ENCODE measurements at regions not wholly inside any gene's neighbourhood (a gene's known extent, or its start where the extent isn't known, plus 50 kb on each side); places are given as distances from the start of the nearest gene placed in this dataset.

- intact Hi-C loops (cut with micrococcal nuclease) = no loop called here
- peaks cover 27 to 62% of the 10 kb centered on the region in 2 donors for H3K27me3 Mint-ChIP-seq (ENCODE audit: low read depth in 2 of 2)
- no peaks in the 10 kb centered on the region for H3K36me3 Mint-ChIP-seq
- no peaks in the 10 kb centered on the region for H3K4me1 Mint-ChIP-seq
- no peak overlapping the region for H3K4me3 Mint-ChIP-seq
- TF ChIP-seq, protein P1, sequence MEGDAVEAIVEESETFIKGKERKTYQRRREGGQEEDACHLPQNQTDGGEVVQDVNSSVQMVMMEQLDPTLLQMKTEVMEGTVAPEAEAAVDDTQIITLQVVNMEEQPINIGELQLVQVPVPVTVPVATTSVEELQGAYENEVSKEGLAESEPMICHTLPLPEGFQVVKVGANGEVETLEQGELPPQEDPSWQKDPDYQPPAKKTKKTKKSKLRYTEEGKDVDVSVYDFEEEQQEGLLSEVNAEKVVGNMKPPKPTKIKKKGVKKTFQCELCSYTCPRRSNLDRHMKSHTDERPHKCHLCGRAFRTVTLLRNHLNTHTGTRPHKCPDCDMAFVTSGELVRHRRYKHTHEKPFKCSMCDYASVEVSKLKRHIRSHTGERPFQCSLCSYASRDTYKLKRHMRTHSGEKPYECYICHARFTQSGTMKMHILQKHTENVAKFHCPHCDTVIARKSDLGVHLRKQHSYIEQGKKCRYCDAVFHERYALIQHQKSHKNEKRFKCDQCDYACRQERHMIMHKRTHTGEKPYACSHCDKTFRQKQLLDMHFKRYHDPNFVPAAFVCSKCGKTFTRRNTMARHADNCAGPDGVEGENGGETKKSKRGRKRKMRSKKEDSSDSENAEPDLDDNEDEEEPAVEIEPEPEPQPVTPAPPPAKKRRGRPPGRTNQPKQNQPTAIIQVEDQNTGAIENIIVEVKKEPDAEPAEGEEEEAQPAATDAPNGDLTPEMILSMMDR (IDR thresholded peaks at IDR 0.05) = no peak
- ATAC-seq = no peak
- no peaks in the 10 kb centered on the region for H3K36me3 ChIP-seq (ENCODE audit: control insufficient read depth, insufficient read depth, low read length)
- no peaks in the 10 kb centered on the region for H3K27me3 ChIP-seq (ENCODE audit: control insufficient read depth, insufficient read depth, low read length)
- H3K9me3 Mint-ChIP-seq = peaks cover 0 to 2% of the 10 kb centered on the region in 2 donors
- no peak overlapping the region for H3K27ac ChIP-seq (ENCODE audit: low read length)
- H3K4me1 ChIP-seq (ENCODE audit: control insufficient read depth, insufficient read depth, low read length) = no peaks in the 10 kb centered on the region
- 65% methylated on average over 1 of the region's 1 CpG for WGBS (ENCODE audit: insufficient coverage)
- H3K9me3 ChIP-seq (ENCODE audit: control insufficient read depth, insufficient read depth, low read length) = no peaks in the 10 kb centered on the region
- no peak for DNase-seq
- no peak overlapping the region for H3K4me3 ChIP-seq (ENCODE audit: low read length)
- H3K27ac Mint-ChIP-seq = no peak overlapping the region
Measured at GRCh38 chr5:74950836-74951515, 84.8 kb upstream of the FAM169A start.

DNA sequence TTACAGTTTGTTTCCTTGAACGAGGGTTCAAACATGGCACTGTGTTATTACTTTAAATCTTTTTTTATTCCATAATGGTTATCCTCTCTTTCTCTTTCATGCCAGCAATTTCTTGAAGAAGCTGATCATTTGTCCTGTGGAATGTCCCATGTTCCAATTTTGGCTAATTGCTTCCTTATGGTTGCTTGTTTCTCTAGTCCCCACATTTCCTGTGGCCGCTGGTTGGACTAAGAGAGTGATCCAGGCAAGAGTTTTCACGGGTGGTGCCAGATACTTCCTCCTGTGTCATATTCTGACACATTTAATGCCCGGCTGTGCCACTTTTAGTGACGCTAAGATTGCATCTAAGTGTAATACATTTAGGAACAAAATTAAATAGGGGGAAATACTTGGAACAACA, 83.8 kb upstream of the FAM169A start:
- H3K4me3 Mint-ChIP-seq = no peak overlapping the region
- no peaks in the 10 kb centered on the region for H3K36me3 ChIP-seq (ENCODE audit: control insufficient read depth, insufficient read depth, low read length)
- no peak for ATAC-seq
- no peak overlapping the region for H3K4me3 ChIP-seq (ENCODE audit: low read length)
- peaks cover 30 to 64% of the 10 kb centered on the region in 2 donors for H3K27me3 Mint-ChIP-seq (ENCODE audit: low read depth in 2 of 2)
- DNase-seq = no peak
- intact Hi-C loops (cut with micrococcal nuclease) = no loop called here
- H3K27me3 ChIP-seq (ENCODE audit: control insufficient read depth, insufficient read depth, low read length) = no peaks in the 10 kb centered on the region
- TF ChIP-seq, protein P1 (IDR thresholded peaks at IDR 0.05) = no peak
- H3K9me3 Mint-ChIP-seq = no peaks in the 10 kb centered on the region
- H3K4me1 ChIP-seq (ENCODE audit: control insufficient read depth, insufficient read depth, low read length) = no peaks in the 10 kb centered on the region
- 37% methylated on average over 5 of the region's 5 CpGs for WGBS (ENCODE audit: insufficient coverage)
- no peaks in the 10 kb centered on the region for H3K36me3 Mint-ChIP-seq
- no peak overlapping the region for H3K27ac ChIP-seq (ENCODE audit: low read length)
- no peaks in the 10 kb centered on the region for H3K9me3 ChIP-seq (ENCODE audit: control insufficient read depth, insufficient read depth, low read length)
- no peaks in the 10 kb centered on the region for H3K4me1 Mint-ChIP-seq
- H3K27ac Mint-ChIP-seq = no peak overlapping the region

DNA sequence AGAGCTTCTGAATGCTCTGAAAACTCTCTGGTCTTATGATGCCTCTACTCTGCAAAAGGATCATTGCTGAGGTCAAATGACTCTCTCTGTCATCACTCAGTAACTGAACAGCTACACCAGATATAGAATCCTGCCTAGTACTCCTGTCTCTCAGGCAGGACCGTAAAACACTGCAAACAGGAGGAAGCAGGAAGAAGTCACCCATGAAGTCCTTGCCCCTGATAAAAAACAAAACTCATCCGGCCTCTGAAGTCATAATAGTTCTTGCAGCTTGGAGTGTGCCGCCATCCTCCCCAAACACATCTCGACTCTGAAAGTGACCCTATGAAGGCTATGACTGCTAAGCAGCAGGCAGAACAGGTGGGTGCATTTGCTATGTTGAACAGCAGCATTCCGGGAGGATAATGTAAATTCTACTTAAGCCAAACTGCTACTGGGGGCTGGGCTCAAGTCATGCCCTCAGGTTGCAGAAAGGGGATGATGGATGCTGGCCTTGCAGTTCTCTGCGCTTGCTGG, 81.9 kb upstream of the FAM169A start:
- no peak overlapping the region for H3K4me3 ChIP-seq (ENCODE audit: low read length)
- no peak for ATAC-seq
- no peak overlapping the region for H3K4me3 Mint-ChIP-seq

More for the DNA sequence above, 81.9 kb upstream of the FAM169A start:
- Mint-ChIP-seq H3K36me3 (no peaks in the 10 kb centered on the region), H3K4me1 (no peaks in the 10 kb centered on the region), H3K27me3 (ENCODE audit: low read depth in 2 of 2) (peaks cover 38 to 63% of the 10 kb centered on the region in 2 donors), H3K9me3 (no peaks in the 10 kb centered on the region), H3K27ac (no peak overlapping the region)
- no peaks in the 10 kb centered on the region for H3K9me3 ChIP-seq (ENCODE audit: control insufficient read depth, insufficient read depth, low read length)
- 90% methylated on average over 6 of the region's 6 CpGs for WGBS (ENCODE audit: insufficient coverage)
- no peaks in the 10 kb centered on the region for H3K4me1 ChIP-seq (ENCODE audit: control insufficient read depth, insufficient read depth, low read length)
- H3K36me3 ChIP-seq (ENCODE audit: control insufficient read depth, insufficient read depth, low read length) = no peaks in the 10 kb centered on the region
- intact Hi-C loops (cut with micrococcal nuclease) = no loop called here
- H3K27ac ChIP-seq (ENCODE audit: low read length) = no peak overlapping the region
- no peaks in the 10 kb centered on the region for H3K27me3 ChIP-seq (ENCODE audit: control insufficient read depth, insufficient read depth, low read length)
- DNase-seq = no peak
- TF ChIP-seq, protein P1 (IDR thresholded peaks at IDR 0.05) = no peak
